Keratinocyte (primary cell): ENCODE measurements at regions not wholly inside any gene's neighbourhood (a gene's known extent, or its start where the extent isn't known, plus 50 kb on each side); places are given as distances from the start of the nearest gene placed in this dataset.

Experiments
- CTCF ChIP-seq, 3 experiments: IDR thresholded peaks in 1 of 3; conservative IDR thresholded peaks in 1 of 3; optimal IDR thresholded peaks in 1 of 3; 2 replicates in 2 of 3; 3 replicates in 1 of 3; pipeline versions ENCODE3 to v1.5.1; 2011; ENCODE audit warnings: low read length in 3 of 3, mild to moderate bottlenecking in 3 of 3, moderate library complexity in 2 of 3, control low read depth in 1 of 3, inconsistent platforms in 1 of 3; ENCODE audit not compliant: insufficient read depth in 2 of 3; ENCODE audit errors: extremely low read depth in 1 of 3
- EZH2 ChIP-seq: IDR thresholded peaks from one replicate; pipeline ENCODE4 v1.6.1; 2012; ENCODE audit warnings: inconsistent platforms, mild to moderate bottlenecking, low read length, moderate library complexity

- TF ChIP-seq CTCF (optimal IDR thresholded peaks at IDR 0.05 in 1 of 3, IDR thresholded peaks at IDR 0.05 in 1 of 3, conservative IDR thresholded peaks at IDR 0.05 in 1 of 3; ENCODE audit: extremely low read depth in 1 of 3, insufficient read depth in 2 of 3, low read length in 3 of 3), result no peak
- no peak for TF ChIP-seq EZH2
Measured at GRCh38 chr2:3101016-3101942, 276.3 kb downstream of the EIPR1 start.
